HG03575 (cell line): ENCODE measurements at regions not wholly inside any gene's neighbourhood (a gene's known extent, or its start where the extent isn't known, plus 50 kb on each side); places are given as distances from the start of the nearest gene placed in this dataset.

Source experiments
- ATAC-seq: cut with Tn5 transposase; IDR thresholded peaks from one replicate; pipeline ENCODE4 v1.9.1; 2021; ENCODE audit not compliant: unreplicated experiment, insufficient number of reproducible peaks, low FRiP score; ENCODE audit errors: extremely low read depth

GRCh38 chr4:155566354-155566753, 100.3 kb upstream of the GUCY1A1 start:
- ATAC-seq: no peak

- ATAC-seq: no peak
Measured at GRCh38 chr4:155565776-155566175, 100.9 kb upstream of the GUCY1A1 start.

GRCh38 chr4:155565330-155565729, 101.3 kb upstream of the GUCY1A1 start:
- no peak for ATAC-seq

GRCh38 chr4:155564880-155565279, 101.8 kb upstream of the GUCY1A1 start:
- ATAC-seq: no peak

GRCh38 chr4:155564086-155564485, 102.6 kb upstream of the GUCY1A1 start:
- ATAC-seq: no peak

- ATAC-seq: no peak
Measured at GRCh38 chr4:155559915-155560314, 106.7 kb upstream of the GUCY1A1 start.

GRCh38 chr4:155552180-155552579, 114.5 kb upstream of the GUCY1A1 start:
- ATAC-seq: no peak

GRCh38 chr4:155548173-155548572, 118.5 kb upstream of the GUCY1A1 start:
- no peak for ATAC-seq

- ATAC-seq: no peak
Measured at GRCh38 chr4:155546451-155546850, 120.2 kb upstream of the GUCY1A1 start.

- no peak for ATAC-seq
Measured at GRCh38 chr4:155545456-155545855, 121.2 kb upstream of the GUCY1A1 start.

GRCh38 chr4:155544547-155544946, 122.1 kb upstream of the GUCY1A1 start:
- ATAC-seq: no peak

- ATAC-seq: no peak
Measured at GRCh38 chr4:155543126-155543765, 123.4 kb upstream of the GUCY1A1 start.

GRCh38 chr4:155542415-155542814, 124.2 kb upstream of the GUCY1A1 start:
- ATAC-seq: no peak

GRCh38 chr4:155541716-155542115, 124.9 kb upstream of the GUCY1A1 start:
- no peak for ATAC-seq

GRCh38 chr4:155540698-155541097, 126.0 kb upstream of the GUCY1A1 start:
- no peak for ATAC-seq

- ATAC-seq: no peak
Measured at GRCh38 chr4:155539746-155540145, 126.9 kb upstream of the GUCY1A1 start.

GRCh38 chr4:155535802-155536454, 130.7 kb upstream of the GUCY1A1 start:
- ATAC-seq: no peak

- ATAC-seq: no peak
Measured at GRCh38 chr4:155532373-155533085, 134.1 kb upstream of the GUCY1A1 start.

- no peak for ATAC-seq
Measured at GRCh38 chr4:155530857-155531256, 135.8 kb upstream of the GUCY1A1 start.

GRCh38 chr4:155530290-155530689, 136.4 kb upstream of the GUCY1A1 start:
- ATAC-seq: no peak
